ENCODE measurements at regions not wholly inside any gene's neighbourhood (a gene's known extent, or its start where the extent isn't known, plus 50 kb on each side); places are given as distances from the start of the nearest gene placed in this dataset.
"Not testable (repeated sequence)": the region's sequence is repeated elsewhere in the genome, so short reads cannot be mapped to it uniquely, and the experiment has no call there.

- DNase-seq (ENCODE audit: low spot score): no peak
Observed at GRCh38 chr3:96324087-96324486, 490.3 kb upstream of the EPHA6 start.

- no peak for DNase-seq (ENCODE audit: low spot score)
Observed at GRCh38 chr3:96330795-96331194, 483.6 kb upstream of the EPHA6 start.

GRCh38 chr3:96331341-96331740 lies 483.1 kb upstream of the EPHA6 start:
- DNase-seq (ENCODE audit: low spot score): no peak

- no peak for DNase-seq (ENCODE audit: low spot score)
Observed at GRCh38 chr3:96334779-96335178, 479.6 kb upstream of the EPHA6 start.

- no peak for DNase-seq (ENCODE audit: low spot score)
Observed at GRCh38 chr3:96347289-96347688, 467.1 kb upstream of the EPHA6 start.

GRCh38 chr3:96351598-96351997 lies 462.8 kb upstream of the EPHA6 start:
- not testable (repeated sequence) for DNase-seq (ENCODE audit: low spot score)

GRCh38 chr3:96354106-96354505 lies 460.3 kb upstream of the EPHA6 start:
- DNase-seq (ENCODE audit: low spot score): no peak

GRCh38 chr3:96354742-96355141 lies 459.7 kb upstream of the EPHA6 start:
- no peak for DNase-seq (ENCODE audit: low spot score)

GRCh38 chr3:96361241-96361640 lies 453.2 kb upstream of the EPHA6 start:
- DNase-seq (ENCODE audit: low spot score): no peak

- DNase-seq (ENCODE audit: low spot score): no peak
Observed at GRCh38 chr3:96370637-96371036, 443.8 kb upstream of the EPHA6 start.

- DNase-seq (ENCODE audit: low spot score): no peak
Observed at GRCh38 chr3:96410006-96410730, 404.2 kb upstream of the EPHA6 start.

GRCh38 chr3:96416549-96417255 lies 397.7 kb upstream of the EPHA6 start:
- no peak for DNase-seq (ENCODE audit: low spot score)

GRCh38 chr3:96428097-96428496 lies 386.3 kb upstream of the EPHA6 start:
- DNase-seq (ENCODE audit: low spot score): no peak

GRCh38 chr3:96430079-96430478 lies 384.3 kb upstream of the EPHA6 start:
- no peak for DNase-seq (ENCODE audit: low spot score)

GRCh38 chr3:96434651-96435050 lies 379.7 kb upstream of the EPHA6 start:
- no peak for DNase-seq (ENCODE audit: low spot score)

GRCh38 chr3:96449346-96449745 lies 365.0 kb upstream of the EPHA6 start:
- no peak for DNase-seq (ENCODE audit: low spot score)

GRCh38 chr3:96449803-96450202 lies 364.6 kb upstream of the EPHA6 start:
- no peak for DNase-seq (ENCODE audit: low spot score)

GRCh38 chr3:96450699-96451098 lies 363.7 kb upstream of the EPHA6 start:
- no peak for DNase-seq (ENCODE audit: low spot score)

- DNase-seq (ENCODE audit: low spot score): no peak
Observed at GRCh38 chr3:96465521-96465920, 348.9 kb upstream of the EPHA6 start.

- peak; percentile 17 for DNase-seq (ENCODE audit: low spot score)
Observed at GRCh38 chr3:96466441-96466840, 348.0 kb upstream of the EPHA6 start.

GRCh38 chr3:96467639-96468038 lies 346.8 kb upstream of the EPHA6 start:
- no peak for DNase-seq (ENCODE audit: low spot score)

- DNase-seq (ENCODE audit: low spot score): no peak
Observed at GRCh38 chr3:96478496-96478895, 335.9 kb upstream of the EPHA6 start.

- no peak for DNase-seq (ENCODE audit: low spot score)
Observed at GRCh38 chr3:96480881-96481280, 333.5 kb upstream of the EPHA6 start.

GRCh38 chr3:96483191-96483590 lies 331.2 kb upstream of the EPHA6 start:
- DNase-seq (ENCODE audit: low spot score): not testable (repeated sequence)

All from HuH-7 (cell line).